ENCODE measurements at regions not wholly inside any gene's neighbourhood (a gene's known extent, or its start where the extent isn't known, plus 50 kb on each side); places are given as distances from the start of the nearest gene placed in this dataset.

GRCh38 chr5:129844764-129845163 is 59.5 kb upstream of the CHSY3 start:
- H3K4me3 ChIP-seq (ENCODE audit: low read depth, low read length, poor library complexity, severe bottlenecking): no peak overlapping the region
- no peaks in the 10 kb centered on the region for H3K4me1 ChIP-seq (ENCODE audit: insufficient read depth, low read length, poor library complexity, severe bottlenecking)
- H3K9me3 ChIP-seq (ENCODE audit: low read depth, low read length, poor library complexity, severe bottlenecking): no peaks in the 10 kb centered on the region
- POLR2A ChIA-PET (ENCODE audit: low non-redundant PET): no interaction called here
- H3K27ac ChIP-seq (ENCODE audit: low read depth, low read length, poor library complexity, severe bottlenecking): no peak overlapping the region
- H3K36me3 ChIP-seq (ENCODE audit: insufficient read depth, low read length, poor library complexity, severe bottlenecking): no peaks in the 10 kb centered on the region
- no TSS peak for BruUV-seq (replicated peaks)
- TF ChIP-seq EZH2 (IDR thresholded peaks at IDR 0.05; ENCODE audit: borderline replicate concordance, low read depth, low read length, poor library complexity, severe bottlenecking) (no peak), CTCF (conservative IDR thresholded peaks at IDR 0.05; ENCODE audit: low read depth, low read length) (no peak)
- intact Hi-C loops (cut with micrococcal nuclease; ENCODE audit: unreplicated experiment): no loop called here
- CTCF ChIA-PET: no interaction called here
- no peak for DNase-seq (ENCODE audit: low spot score)
- peaks cover 7% of the 10 kb centered on the region for H3K27me3 ChIP-seq (replicated peaks; ENCODE audit: insufficient read depth, low read depth, low read length, poor library complexity)

DNA sequence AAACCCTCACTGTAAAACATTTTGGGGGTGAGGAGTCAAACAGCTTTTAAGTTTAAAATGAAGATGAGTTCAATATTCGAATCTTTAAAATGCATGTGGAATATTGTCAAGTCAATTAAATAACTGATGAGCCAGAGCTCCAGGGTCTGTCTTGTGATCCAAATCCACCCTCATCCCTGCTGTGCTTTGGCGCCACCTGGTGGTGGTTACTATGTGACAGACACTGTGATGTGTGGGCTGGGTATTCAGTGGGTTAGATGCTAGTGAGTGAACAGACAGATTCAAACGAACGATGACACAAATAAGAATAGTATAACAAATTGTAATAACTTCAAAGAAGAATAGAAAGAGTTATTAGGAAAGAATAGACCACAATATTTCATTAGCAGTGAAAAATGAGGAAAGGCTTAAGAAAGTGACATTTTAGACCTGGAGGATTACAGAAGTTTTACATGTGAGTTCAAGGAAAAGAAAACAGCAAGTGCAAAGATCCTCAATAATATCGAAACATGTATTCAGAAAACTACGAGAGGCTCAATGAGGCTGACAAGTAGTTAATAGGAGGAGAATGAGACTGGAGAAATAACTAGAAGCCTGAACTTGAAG is 51.4 kb upstream of the CHSY3 start:
- no peaks in the 10 kb centered on the region for H3K9me3 ChIP-seq (ENCODE audit: low read depth, low read length, poor library complexity, severe bottlenecking)
- peak; percentile 79 for DNase-seq (ENCODE audit: low spot score)
- no peaks in the 10 kb centered on the region for H3K27me3 ChIP-seq (replicated peaks; ENCODE audit: insufficient read depth, low read depth, low read length, poor library complexity)
- TF ChIP-seq CTCF (conservative IDR thresholded peaks at IDR 0.05; ENCODE audit: low read depth, low read length): peak; percentile 90
- TF ChIP-seq EZH2 (IDR thresholded peaks at IDR 0.05; ENCODE audit: borderline replicate concordance, low read depth, low read length, poor library complexity, severe bottlenecking): no peak
- no TSS peak for BruUV-seq (replicated peaks)
- H3K4me1 ChIP-seq (ENCODE audit: insufficient read depth, low read length, poor library complexity, severe bottlenecking): no peaks in the 10 kb centered on the region
- no peak overlapping the region for H3K4me3 ChIP-seq (ENCODE audit: low read depth, low read length, poor library complexity, severe bottlenecking)
- ChIA-PET POLR2A (ENCODE audit: low non-redundant PET) (no interaction called here), CTCF (interaction anchor here (1.5 kb wide), 1 partner anchor 81 kb away, joined by 20 read pairs; no protein-coding TSS in a partner anchor)
- H3K36me3 ChIP-seq (ENCODE audit: insufficient read depth, low read length, poor library complexity, severe bottlenecking): no peaks in the 10 kb centered on the region
- no peak overlapping the region for H3K27ac ChIP-seq (ENCODE audit: low read depth, low read length, poor library complexity, severe bottlenecking)
- intact Hi-C loops (cut with micrococcal nuclease; ENCODE audit: unreplicated experiment): loop anchor here (1.0 to 10.0 kb wide), 2 partner anchors 82 to 1638 kb away; no protein-coding TSS in a partner anchor

DNA sequence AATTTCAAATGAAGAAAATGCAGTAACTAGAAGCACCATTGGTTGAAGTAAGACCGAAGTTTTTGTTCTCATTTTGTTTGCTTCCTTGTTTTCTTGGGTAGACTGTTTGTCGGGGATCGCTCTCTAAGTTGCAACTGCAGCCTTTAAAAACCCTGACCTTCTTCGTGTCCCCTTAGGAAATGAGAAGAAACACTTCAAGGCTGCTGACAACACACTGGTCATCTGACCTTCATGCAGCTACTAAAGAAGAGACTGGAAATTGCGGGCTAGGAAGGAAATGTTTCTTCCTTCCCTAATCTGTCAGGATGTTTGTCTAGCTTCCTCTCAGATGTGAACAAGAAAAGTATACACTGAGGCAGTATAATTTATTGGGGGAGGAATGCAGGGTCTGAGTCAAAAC is 50.7 kb upstream of the CHSY3 start:
- Histone ChIP-seq H3K27me3 (replicated peaks; ENCODE audit: insufficient read depth, low read depth, low read length, poor library complexity) (no peaks in the 10 kb centered on the region), H3K4me1 (ENCODE audit: insufficient read depth, low read length, poor library complexity, severe bottlenecking) (no peaks in the 10 kb centered on the region), H3K36me3 (ENCODE audit: insufficient read depth, low read length, poor library complexity, severe bottlenecking) (no peaks in the 10 kb centered on the region), H3K4me3 (ENCODE audit: low read depth, low read length, poor library complexity, severe bottlenecking) (no peak overlapping the region), H3K27ac (ENCODE audit: low read depth, low read length, poor library complexity, severe bottlenecking) (no peak overlapping the region), H3K9me3 (ENCODE audit: low read depth, low read length, poor library complexity, severe bottlenecking) (no peaks in the 10 kb centered on the region)
- ChIA-PET POLR2A (ENCODE audit: low non-redundant PET) (no interaction called here), CTCF (interaction anchor here (1.5 kb wide), 1 partner anchor 82 kb away, joined by 20 read pairs; no protein-coding TSS in a partner anchor)
- BruUV-seq (replicated peaks): no TSS peak
- TF ChIP-seq EZH2 (IDR thresholded peaks at IDR 0.05; ENCODE audit: borderline replicate concordance, low read depth, low read length, poor library complexity, severe bottlenecking) (no peak), CTCF (conservative IDR thresholded peaks at IDR 0.05; ENCODE audit: low read depth, low read length) (no peak)
- intact Hi-C loops (cut with micrococcal nuclease; ENCODE audit: unreplicated experiment): loop anchor here (10.0 kb wide), 1 partner anchor 1639 kb away; no protein-coding TSS in a partner anchor
- DNase-seq (ENCODE audit: low spot score): no peak
